Caco-2 (cell line): ENCODE measurements at regions not wholly inside any gene's neighbourhood (a gene's known extent, or its start where the extent isn't known, plus 50 kb on each side); places are given as distances from the start of the nearest gene placed in this dataset.

Experiments
- BruUV-seq: library from RNA; stranded (reverse); fragments of 400-500 nt; replicated peaks from 2 replicates; lab custom pipeline; 2021; lab: Mats Ljungman, UMichigan
- CTCF ChIA-PET: fragments of 300-600 bp; sonication (Branson Sonifier 250); formaldehyde crosslinking; loops from one replicate; lab custom pipeline; 2022; ENCODE audit warnings: antibody characterized with exemption; lab: Charles Lee
- POLR2A ChIA-PET: fragments of 300-600 bp; sonication (Branson Sonifier 250); formaldehyde crosslinking; loops from one replicate; lab custom pipeline; 2022; ENCODE audit warnings: antibody characterized with exemption; lab: Charles Lee
- DNase-seq, 2 experiments: peaks; one replicate each; pipeline versions ENCODE4 v3.0.0 to v3.0.0-alpha.2; 2020 to 2022
- H3K27me3 ChIP-seq: replicated peaks from 2 replicates; pipeline ENCODE4 v1.6.0; 2011; ENCODE audit warnings: low read length; ENCODE audit not compliant: control insufficient read depth, insufficient read depth
- H3K36me3 ChIP-seq: 2 replicates; pipeline ENCODE4 v1.5.1; 2011; ENCODE audit warnings: low read length; ENCODE audit not compliant: control insufficient read depth, insufficient read depth
- H3K4me1 ChIP-seq: fragments of 250-450 bp; sonication (Bioruptor Pico); 2 replicates; pipeline ENCODE4 v1.5.1; 2020; ENCODE audit warnings: mild to moderate bottlenecking
- H3K4me3 ChIP-seq: 2 replicates; pipeline ENCODE4 v1.5.1; 2011; ENCODE audit warnings: low read depth, mild to moderate bottlenecking, control low read depth, low read length
- H3K9me3 ChIP-seq: fragments of 250-450 bp; sonication (Bioruptor Pico); 2 replicates; pipeline ENCODE4 v1.5.1; 2020; ENCODE audit warnings: mild to moderate bottlenecking, moderate library complexity
- H3K27ac Mint-ChIP-seq: one replicate; pipeline ENCODE4 v1.8.0; 2022; ENCODE audit warnings: mixed read lengths; ENCODE audit not compliant: unreplicated experiment
- H3K27me3 Mint-ChIP-seq: one replicate; pipeline ENCODE4 v1.8.0; 2022; ENCODE audit warnings: mixed read lengths; ENCODE audit not compliant: insufficient read depth, unreplicated experiment
- H3K36me3 Mint-ChIP-seq: one replicate; pipeline ENCODE4 v1.8.0; 2022; ENCODE audit warnings: mild to moderate bottlenecking, mixed read lengths; ENCODE audit not compliant: insufficient read depth, unreplicated experiment
- H3K4me1 Mint-ChIP-seq: one replicate; pipeline ENCODE4 v1.8.0; 2022; ENCODE audit warnings: low read depth, mixed read lengths; ENCODE audit not compliant: unreplicated experiment
- H3K4me3 Mint-ChIP-seq: one replicate; pipeline ENCODE4 v1.8.0; 2022; ENCODE audit warnings: mild to moderate bottlenecking, moderate library complexity, mixed read lengths; ENCODE audit not compliant: unreplicated experiment
- H3K9me3 Mint-ChIP-seq: one replicate; pipeline ENCODE4 v1.8.0; 2022; ENCODE audit warnings: mixed read lengths; ENCODE audit not compliant: unreplicated experiment
- intact Hi-C: fragments of 100-400 bp; cut with micrococcal nuclease; formaldehyde crosslinking; loops from one replicate; pipeline ENCODE4 v1.10.0; 2022; ENCODE audit not compliant: unreplicated experiment
- TF ChIP-seq, protein P1 (sequence below), 2 experiments: fragments of 200-600 bp in 1 of 2; IDR thresholded peaks; 1 replicate in 1 of 2; 2 replicates in 1 of 2; pipeline versions ENCODE4 v1.5.1 to v1.8.0; 2011 to 2022; ENCODE audit warnings: antibody characterized with exemption in 1 of 2, control low read depth in 1 of 2, inconsistent platforms in 1 of 2, low read depth in 1 of 2, low read length in 1 of 2, mild to moderate bottlenecking in 1 of 2, moderate library complexity in 1 of 2; ENCODE audit not compliant: insufficient read depth in 1 of 2, severe bottlenecking in 1 of 2, unreplicated experiment in 1 of 2

GRCh38 chr4:20412072-20412471 is 160.4 kb downstream of the SLIT2 start:
- H3K27me3 ChIP-seq = no peaks in the 10 kb centered on the region
- no peaks in the 10 kb centered on the region for H3K9me3 ChIP-seq
- no peak for DNase-seq
- TF ChIP-seq, protein P1, sequence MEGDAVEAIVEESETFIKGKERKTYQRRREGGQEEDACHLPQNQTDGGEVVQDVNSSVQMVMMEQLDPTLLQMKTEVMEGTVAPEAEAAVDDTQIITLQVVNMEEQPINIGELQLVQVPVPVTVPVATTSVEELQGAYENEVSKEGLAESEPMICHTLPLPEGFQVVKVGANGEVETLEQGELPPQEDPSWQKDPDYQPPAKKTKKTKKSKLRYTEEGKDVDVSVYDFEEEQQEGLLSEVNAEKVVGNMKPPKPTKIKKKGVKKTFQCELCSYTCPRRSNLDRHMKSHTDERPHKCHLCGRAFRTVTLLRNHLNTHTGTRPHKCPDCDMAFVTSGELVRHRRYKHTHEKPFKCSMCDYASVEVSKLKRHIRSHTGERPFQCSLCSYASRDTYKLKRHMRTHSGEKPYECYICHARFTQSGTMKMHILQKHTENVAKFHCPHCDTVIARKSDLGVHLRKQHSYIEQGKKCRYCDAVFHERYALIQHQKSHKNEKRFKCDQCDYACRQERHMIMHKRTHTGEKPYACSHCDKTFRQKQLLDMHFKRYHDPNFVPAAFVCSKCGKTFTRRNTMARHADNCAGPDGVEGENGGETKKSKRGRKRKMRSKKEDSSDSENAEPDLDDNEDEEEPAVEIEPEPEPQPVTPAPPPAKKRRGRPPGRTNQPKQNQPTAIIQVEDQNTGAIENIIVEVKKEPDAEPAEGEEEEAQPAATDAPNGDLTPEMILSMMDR (IDR thresholded peaks at IDR 0.05; ENCODE audit: insufficient read depth in 1 of 2, low read depth in 1 of 2, low read length in 1 of 2, severe bottlenecking in 1 of 2, unreplicated experiment in 1 of 2) = no peak
- no peaks in the 10 kb centered on the region for H3K4me1 Mint-ChIP-seq
- ChIA-PET CTCF (no interaction called here), POLR2A (no interaction called here)
- no peaks in the 10 kb centered on the region for H3K27me3 Mint-ChIP-seq
- intact Hi-C loops = no loop called here
- no peaks in the 10 kb centered on the region for H3K36me3 ChIP-seq
- H3K9me3 Mint-ChIP-seq = no peaks in the 10 kb centered on the region
- no peaks in the 10 kb centered on the region for H3K4me1 ChIP-seq
- H3K27ac Mint-ChIP-seq = no peak overlapping the region
- H3K4me3 Mint-ChIP-seq = no peak overlapping the region
- H3K4me3 ChIP-seq = no peak overlapping the region
- BruUV-seq = no TSS peak
- no peaks in the 10 kb centered on the region for H3K36me3 Mint-ChIP-seq

DNA sequence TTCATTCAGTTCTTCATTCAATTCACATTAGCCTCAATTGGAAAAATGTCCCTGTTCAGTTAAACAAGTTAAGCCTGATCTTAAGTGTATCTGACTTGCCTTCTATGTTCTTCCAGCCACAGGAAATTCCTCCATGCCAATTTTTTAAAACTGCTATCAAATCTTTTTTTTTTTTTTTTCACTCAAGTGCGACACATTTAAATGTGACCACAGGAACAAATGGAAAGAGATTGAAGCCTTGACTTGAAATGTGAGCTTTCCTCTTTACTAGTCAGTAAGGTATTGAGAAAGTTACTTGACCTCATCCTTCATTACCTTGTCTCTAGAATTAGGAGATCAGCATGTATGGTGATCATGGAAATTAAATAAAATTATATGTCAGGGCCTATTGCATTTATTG is 165.1 kb downstream of the SLIT2 start:
- no peak for DNase-seq
- H3K27me3 Mint-ChIP-seq = peaks cover 3% of the 10 kb centered on the region
- BruUV-seq = no TSS peak
- Histone ChIP-seq H3K4me3 (no peak overlapping the region), H3K4me1 (no peaks in the 10 kb centered on the region), H3K36me3 (no peaks in the 10 kb centered on the region), H3K9me3 (no peaks in the 10 kb centered on the region), H3K27me3 (no peaks in the 10 kb centered on the region)
- no peak overlapping the region for H3K4me3 Mint-ChIP-seq
- no peaks in the 10 kb centered on the region for H3K4me1 Mint-ChIP-seq
- TF ChIP-seq, protein P1 (IDR thresholded peaks at IDR 0.05; ENCODE audit: insufficient read depth in 1 of 2, low read depth in 1 of 2, low read length in 1 of 2, severe bottlenecking in 1 of 2, unreplicated experiment in 1 of 2) = no peak
- intact Hi-C loops = no loop called here
- no peaks in the 10 kb centered on the region for H3K9me3 Mint-ChIP-seq
- no peak overlapping the region for H3K27ac Mint-ChIP-seq
- ChIA-PET CTCF (no interaction called here), POLR2A (no interaction called here)
- no peaks in the 10 kb centered on the region for H3K36me3 Mint-ChIP-seq

DNA sequence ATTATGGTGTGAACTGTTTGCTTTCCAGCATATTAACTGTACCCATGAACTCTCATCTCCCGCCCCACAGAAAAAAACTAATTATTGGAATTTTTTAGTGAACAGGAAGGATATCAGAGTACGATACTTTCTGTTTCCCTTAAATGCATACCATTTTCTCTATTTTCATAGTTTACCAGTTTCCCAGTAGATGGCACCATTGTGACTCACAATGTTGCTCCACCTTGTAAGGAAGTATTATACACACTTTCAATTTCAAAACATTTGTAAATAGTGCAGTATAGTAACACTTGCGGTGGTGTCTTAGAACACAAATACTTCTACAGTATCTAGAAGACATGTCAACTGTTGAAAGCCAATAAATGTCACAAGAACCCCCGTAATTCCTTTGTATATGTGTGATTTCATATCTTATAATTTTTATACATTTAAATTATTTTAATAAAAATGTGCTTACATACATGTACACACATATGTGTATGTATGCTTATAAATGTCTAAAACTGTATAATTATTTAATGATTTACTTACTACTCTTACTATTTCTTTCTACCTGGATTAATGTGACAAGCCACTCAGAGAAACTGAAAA is 167.3 kb downstream of the SLIT2 start:
- intact Hi-C loops = loop anchor here (1.0 kb wide), 1 partner anchor 341 kb away; no protein-coding TSS in a partner anchor
- no peaks in the 10 kb centered on the region for H3K4me1 Mint-ChIP-seq

More for the DNA sequence above, 167.3 kb downstream of the SLIT2 start:
- BruUV-seq = no TSS peak
- H3K36me3 ChIP-seq = no peaks in the 10 kb centered on the region
- H3K27me3 ChIP-seq = no peaks in the 10 kb centered on the region
- ChIA-PET CTCF (no interaction called here), POLR2A (no interaction called here)
- peaks cover 5% of the 10 kb centered on the region for H3K27me3 Mint-ChIP-seq
- no peak overlapping the region for H3K4me3 Mint-ChIP-seq
- H3K4me1 ChIP-seq = no peaks in the 10 kb centered on the region
- no peak overlapping the region for H3K27ac Mint-ChIP-seq
- peak in 1 of 2 experiments; percentile 14 for DNase-seq
- no peaks in the 10 kb centered on the region for H3K9me3 ChIP-seq
- TF ChIP-seq, protein P1 (IDR thresholded peaks at IDR 0.05; ENCODE audit: insufficient read depth in 1 of 2, low read depth in 1 of 2, low read length in 1 of 2, severe bottlenecking in 1 of 2, unreplicated experiment in 1 of 2) = peak; percentile 44 to 46
- no peaks in the 10 kb centered on the region for H3K9me3 Mint-ChIP-seq
- H3K4me3 ChIP-seq = no peak overlapping the region
- H3K36me3 Mint-ChIP-seq = no peaks in the 10 kb centered on the region
